Prostate gland (tissue), 2 donors: ENCODE measurements at regions not wholly inside any gene's neighbourhood (a gene's known extent, or its start where the extent isn't known, plus 50 kb on each side); places are given as distances from the start of the nearest gene placed in this dataset.

ENCODE experiments used
- DNase-seq: peaks from one replicate; pipeline ENCODE4 v3.0.0-alpha.2; 2019; ENCODE audit warnings: low spot score
- H3K27ac ChIP-seq, 2 donors: fragments of 200-600 bp; sonication (generic); 2 replicates each; pipeline ENCODE4 v1.5.1; 2017 to 2019
- H3K27me3 ChIP-seq: fragments of 200-600 bp; sonication (generic); replicated peaks from 2 replicates; pipeline ENCODE4 v1.5.1; 2019; ENCODE audit not compliant: insufficient read depth
- H3K36me3 ChIP-seq, 2 donors: fragments of 200-600 bp; sonication (generic); 1 replicate in 1 of 2; 2 replicates in 1 of 2; pipeline versions ENCODE4 v1.5.1 to v1.8.1; 2017 to 2019
- H3K4me1 ChIP-seq: fragments of 200-600 bp; sonication (generic); replicated peaks from 2 replicates; pipeline ENCODE4 v1.5.1; 2019
- H3K4me3 ChIP-seq, 2 donors: fragments of 200-600 bp; sonication (generic); 2 replicates each; pipeline ENCODE4 v1.5.1; 2017 to 2019
- H3K9me3 ChIP-seq: fragments of 200-600 bp; sonication (generic); 2 replicates; pipeline ENCODE4 v1.5.1; 2017
- CTCF ChIP-seq, 4 experiments: fragments of 200-600 bp in 2 of 4; fragments of 450-650 bp in 2 of 4; sonication (generic) in 2 of 4; IDR thresholded peaks; 1 replicate in 3 of 4; 2 replicates in 1 of 4; pipeline ENCODE4 v1.5.1; 2016 to 2019; ENCODE audit warnings: antibody characterized with exemption in 4 of 4, mild to moderate bottlenecking in 2 of 4, moderate library complexity in 2 of 4
- POLR2A ChIP-seq: fragments of 450-650 bp; IDR thresholded peaks from one replicate; pipeline ENCODE4 v1.6.1; 2016; ENCODE audit warnings: antibody characterized with exemption, mild to moderate bottlenecking
- POLR2AphosphoS5 ChIP-seq: sonication (generic); formaldehyde crosslinking; IDR thresholded peaks from one replicate; pipeline ENCODE4 v1.6.1; 2017; ENCODE audit warnings: antibody characterized with exemption
- WGBS: methylation state at CpG from one replicate; pipeline ENCODE4 v1.1.5; 2018; 5-methylcytosine and 5-hydroxymethylcytosine counted together
- intact Hi-C: fragments of 100-400 bp; cut with DNase I; formaldehyde crosslinking; loops from one replicate; pipeline ENCODE4 v1.14.2; 2022

GRCh38 chr17:69744512-69745070 lies 330.1 kb downstream of the MAP2K6 start:
- Histone ChIP-seq H3K4me1 (no peaks in the 10 kb centered on the region), H3K9me3 (no peaks in the 10 kb centered on the region), H3K27ac (no peak overlapping the region), H3K4me3 (no peak overlapping the region), H3K36me3 (no peaks in the 10 kb centered on the region), H3K27me3 (no peaks in the 10 kb centered on the region)
- intact Hi-C loops, result no loop called here
- 58% methylated on average over 5 of the region's 5 CpGs for WGBS
- no peak for DNase-seq
- TF ChIP-seq POLR2A, result no peak

- no peak for DNase-seq
- Histone ChIP-seq H3K4me1 (no peaks in the 10 kb centered on the region), H3K27me3 (no peaks in the 10 kb centered on the region), H3K36me3 (no peaks in the 10 kb centered on the region), H3K9me3 (no peaks in the 10 kb centered on the region), H3K27ac (no peak overlapping the region), H3K4me3 (no peak overlapping the region)
- TF ChIP-seq CTCF (IDR thresholded peaks at IDR 0.05) (no peak), POLR2A (no peak), POLR2AphosphoS5 (no peak)
- intact Hi-C loops, result no loop called here
- 88% methylated on average over 3 of the region's 3 CpGs for WGBS
Observed at GRCh38 chr17:69749911-69750310, 325.1 kb upstream of the KCNJ16 start.

- H3K9me3 ChIP-seq, result no peaks in the 10 kb centered on the region
- TF ChIP-seq CTCF (IDR thresholded peaks at IDR 0.05) (no peak), POLR2AphosphoS5 (no peak), POLR2A (no peak)
- H3K4me3 ChIP-seq, result no peak overlapping the region
- DNase-seq, result no peak
- no peaks in the 10 kb centered on the region for H3K27me3 ChIP-seq
- no peaks in the 10 kb centered on the region for H3K4me1 ChIP-seq
- no peaks in the 10 kb centered on the region for H3K36me3 ChIP-seq
- H3K27ac ChIP-seq, result no peak overlapping the region
- intact Hi-C loops, result no loop called here
- WGBS, result 72% methylated on average over 7 of the region's 7 CpGs
Observed at GRCh38 chr17:69757688-69758430, 317.2 kb upstream of the KCNJ16 start.

- no peaks in the 10 kb centered on the region for H3K9me3 ChIP-seq
- H3K4me1 ChIP-seq, result no peaks in the 10 kb centered on the region
- WGBS, result 95% methylated on average over 1 of the region's 1 CpG
- H3K27ac ChIP-seq, result no peak overlapping the region
- DNase-seq, result no peak
- H3K36me3 ChIP-seq, result no peaks in the 10 kb centered on the region
- no peak for TF ChIP-seq CTCF (IDR thresholded peaks at IDR 0.05)
- TF ChIP-seq POLR2AphosphoS5, result no peak
- no peak for TF ChIP-seq POLR2A
- no peaks in the 10 kb centered on the region for H3K27me3 ChIP-seq
- intact Hi-C loops, result no loop called here
- no peak overlapping the region for H3K4me3 ChIP-seq
Observed at GRCh38 chr17:69760562-69760961, 314.5 kb upstream of the KCNJ16 start.

- Histone ChIP-seq H3K36me3 (no peaks in the 10 kb centered on the region), H3K4me3 (no peak overlapping the region), H3K27ac (no peak overlapping the region), H3K27me3 (no peaks in the 10 kb centered on the region), H3K9me3 (no peaks in the 10 kb centered on the region), H3K4me1 (no peaks in the 10 kb centered on the region)
- no peak for DNase-seq
- TF ChIP-seq CTCF (IDR thresholded peaks at IDR 0.05) (no peak), POLR2AphosphoS5 (no peak), POLR2A (no peak)
- 41% methylated on average over 1 of the region's 1 CpG for WGBS
- intact Hi-C loops, result no loop called here
Observed at GRCh38 chr17:69761011-69761410, 314.0 kb upstream of the KCNJ16 start.
